ENCODE measurements at regions not wholly inside any gene's neighbourhood (a gene's known extent, or its start where the extent isn't known, plus 50 kb on each side); places are given as distances from the start of the nearest gene placed in this dataset.

DNA sequence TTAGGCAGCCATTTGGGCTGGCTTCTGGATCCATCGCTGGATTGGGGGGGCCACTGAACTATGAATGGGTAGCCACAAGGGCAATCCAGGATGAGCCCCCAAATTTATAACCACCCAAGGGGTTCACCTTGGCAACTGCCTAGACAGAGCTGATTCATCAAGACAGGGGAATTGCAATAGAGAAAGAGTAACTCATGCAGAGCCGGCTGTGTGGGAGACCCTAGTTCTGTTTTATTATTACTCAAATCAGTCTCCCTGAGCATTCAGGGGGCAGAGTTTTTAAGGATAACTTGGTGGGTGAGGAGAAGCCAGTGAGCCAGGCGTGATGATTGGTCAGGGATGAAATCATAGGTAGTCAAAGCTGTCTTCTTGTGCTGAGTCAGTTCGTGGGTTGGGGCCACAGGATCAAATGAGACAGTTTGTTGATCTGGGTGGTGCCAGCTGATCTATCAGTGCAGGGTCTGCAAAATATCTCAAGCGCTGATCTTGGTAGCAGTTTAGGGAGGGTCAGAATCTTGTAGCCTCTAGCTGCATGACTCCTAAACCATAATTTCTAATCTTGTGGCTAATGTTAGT is 57.9 kb downstream of the DNAJB9 start:
- TF ChIP-seq GATA2 (IDR thresholded peaks at IDR 0.05; ENCODE audit: low read depth, low read length), result no peak
- TF ChIP-seq GATA3 (IDR thresholded peaks at IDR 0.05; ENCODE audit: low read depth, low read length), result no peak

GRCh38 chr7:108628678-108629077 is 59.0 kb downstream of the DNAJB9 start:
- TF ChIP-seq GATA2 (IDR thresholded peaks at IDR 0.05; ENCODE audit: low read depth, low read length) (no peak), GATA3 (IDR thresholded peaks at IDR 0.05; ENCODE audit: low read depth, low read length) (no peak)

- TF ChIP-seq GATA2 (IDR thresholded peaks at IDR 0.05; ENCODE audit: low read depth, low read length) (no peak), GATA3 (IDR thresholded peaks at IDR 0.05; ENCODE audit: low read depth, low read length) (no peak)
Observed at GRCh38 chr7:108629651-108630400, 60.2 kb downstream of the DNAJB9 start.

DNA sequence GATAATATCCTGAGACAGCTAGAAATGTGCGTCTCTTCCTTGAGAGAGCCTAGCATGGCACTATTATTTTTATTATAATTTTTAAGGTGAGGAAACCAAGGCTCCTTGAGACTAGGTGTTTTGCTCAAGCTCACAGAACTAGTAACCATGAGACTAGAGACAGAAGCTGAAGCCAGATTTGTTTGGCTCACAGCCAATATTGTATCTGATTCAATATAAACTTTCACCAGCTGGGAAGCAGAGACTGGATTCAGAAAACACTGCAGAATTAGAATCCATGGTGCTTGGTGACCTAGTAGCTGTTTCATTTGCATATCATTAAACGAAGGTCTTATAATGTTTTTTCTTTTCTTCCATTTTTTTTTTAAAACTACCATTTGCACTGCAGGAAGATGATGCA is 64.4 kb downstream of the DNAJB9 start:
- no peak for TF ChIP-seq GATA2 (IDR thresholded peaks at IDR 0.05; ENCODE audit: low read depth, low read length)
- TF ChIP-seq GATA3 (IDR thresholded peaks at IDR 0.05; ENCODE audit: low read depth, low read length), result no peak

GRCh38 chr7:108634535-108634934 is 64.9 kb downstream of the DNAJB9 start:
- TF ChIP-seq GATA2 (IDR thresholded peaks at IDR 0.05; ENCODE audit: low read depth, low read length) (no peak), GATA3 (IDR thresholded peaks at IDR 0.05; ENCODE audit: low read depth, low read length) (no peak)

- no peak for TF ChIP-seq GATA3 (IDR thresholded peaks at IDR 0.05; ENCODE audit: low read depth, low read length)
Observed at GRCh38 chr7:108637049-108637621, 67.5 kb downstream of the DNAJB9 start.

DNA sequence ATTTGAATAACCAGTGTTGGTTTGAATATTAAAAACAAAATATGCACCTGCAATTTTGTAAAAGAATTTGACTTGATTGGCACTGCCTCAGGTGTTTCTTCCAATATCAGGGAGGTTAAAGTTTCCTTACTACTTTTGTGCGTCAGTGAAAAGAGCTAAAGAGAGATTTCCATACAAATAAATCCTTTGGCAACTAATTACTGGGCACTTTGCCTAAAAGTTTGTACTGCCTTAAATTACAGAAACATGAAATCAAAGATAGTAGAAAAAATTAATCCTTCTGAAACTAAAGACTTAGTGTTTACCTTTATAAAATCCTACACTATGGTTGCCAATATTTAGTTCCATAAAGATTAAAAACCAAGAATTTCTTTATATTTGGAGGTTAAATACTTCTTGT is 72.5 kb downstream of the DNAJB9 start:
- TF ChIP-seq GATA3 (IDR thresholded peaks at IDR 0.05; ENCODE audit: low read depth, low read length) (no peak), GATA2 (IDR thresholded peaks at IDR 0.05; ENCODE audit: low read depth, low read length) (no peak)

DNA sequence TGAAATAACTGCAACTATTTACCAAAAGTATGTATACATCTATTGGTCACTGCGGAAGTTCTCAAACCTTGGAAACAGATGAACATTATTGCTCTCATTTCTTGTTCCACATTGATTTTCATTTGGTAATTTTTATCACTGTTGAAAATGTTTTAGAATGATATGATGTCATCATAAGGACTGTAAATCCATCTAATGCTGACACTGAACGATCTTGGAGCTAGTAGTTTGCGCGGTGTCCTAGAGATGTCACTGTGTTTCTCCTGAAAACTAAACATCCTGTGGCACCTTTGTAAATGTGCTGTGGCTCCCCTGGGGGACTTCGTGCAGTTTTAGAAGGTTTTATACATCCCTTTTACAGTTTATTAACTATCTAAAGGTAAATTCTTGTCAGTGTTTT is 73.5 kb downstream of the DNAJB9 start:
- TF ChIP-seq GATA2 (IDR thresholded peaks at IDR 0.05; ENCODE audit: low read depth, low read length), result no peak
- TF ChIP-seq GATA3 (IDR thresholded peaks at IDR 0.05; ENCODE audit: low read depth, low read length), result no peak

DNA sequence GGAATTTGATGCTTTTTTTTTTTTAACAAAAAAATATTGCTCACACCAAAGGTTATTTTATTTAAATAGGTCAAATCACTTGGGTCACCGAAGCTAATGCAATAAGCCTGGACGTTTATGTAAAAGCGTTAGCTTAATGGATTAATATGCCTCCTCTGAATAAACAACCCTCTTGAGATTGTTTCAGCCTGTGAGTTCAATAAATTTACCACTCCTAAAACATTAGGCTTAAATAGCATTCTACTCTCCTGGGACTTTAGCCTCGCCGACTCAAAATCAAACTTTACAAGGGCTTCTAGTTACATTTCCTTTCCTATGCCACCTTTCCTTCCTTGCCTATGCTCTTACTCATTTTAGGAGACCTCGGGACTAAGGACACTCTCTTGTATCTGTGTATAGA is 79.3 kb downstream of the DNAJB9 start:
- TF ChIP-seq GATA3 (IDR thresholded peaks at IDR 0.05; ENCODE audit: low read depth, low read length), result no peak
- no peak for TF ChIP-seq GATA2 (IDR thresholded peaks at IDR 0.05; ENCODE audit: low read depth, low read length)

GRCh38 chr7:108650467-108650866 is 80.8 kb downstream of the DNAJB9 start:
- TF ChIP-seq GATA3 (IDR thresholded peaks at IDR 0.05; ENCODE audit: low read depth, low read length) (no peak), GATA2 (IDR thresholded peaks at IDR 0.05; ENCODE audit: low read depth, low read length) (no peak)

- TF ChIP-seq GATA2 (IDR thresholded peaks at IDR 0.05; ENCODE audit: low read depth, low read length), result no peak
- TF ChIP-seq GATA3 (IDR thresholded peaks at IDR 0.05; ENCODE audit: low read depth, low read length), result no peak
Observed at GRCh38 chr7:108652886-108653285, 83.2 kb downstream of the DNAJB9 start.

DNA sequence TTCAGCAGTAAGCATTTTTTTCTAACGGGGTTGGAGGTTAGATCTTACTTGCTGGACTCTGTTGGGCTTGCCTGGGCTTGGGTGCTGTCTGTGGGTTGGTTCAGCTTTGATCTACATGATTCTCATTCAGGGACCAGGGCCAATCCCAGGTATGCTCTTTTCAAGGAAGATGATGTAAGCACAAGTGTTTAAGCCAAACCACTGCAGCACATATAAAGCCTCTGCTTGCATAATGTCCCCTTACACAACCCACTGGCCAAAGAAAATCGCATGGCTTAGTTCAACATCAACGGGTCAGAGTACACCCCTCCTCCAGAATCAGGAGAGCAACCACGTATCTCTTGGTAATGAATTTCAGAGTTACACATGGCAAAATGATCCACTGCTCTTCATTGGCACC is 83.9 kb downstream of the DNAJB9 start:
- TF ChIP-seq GATA2 (IDR thresholded peaks at IDR 0.05; ENCODE audit: low read depth, low read length) (no peak), GATA3 (IDR thresholded peaks at IDR 0.05; ENCODE audit: low read depth, low read length) (no peak)

GRCh38 chr7:108659261-108659660 is 89.6 kb downstream of the DNAJB9 start:
- TF ChIP-seq GATA3 (IDR thresholded peaks at IDR 0.05; ENCODE audit: low read depth, low read length) (no peak), GATA2 (IDR thresholded peaks at IDR 0.05; ENCODE audit: low read depth, low read length) (no peak)

- TF ChIP-seq GATA3 (IDR thresholded peaks at IDR 0.05; ENCODE audit: low read depth, low read length), result no peak
- TF ChIP-seq GATA2 (IDR thresholded peaks at IDR 0.05; ENCODE audit: low read depth, low read length), result no peak
Observed at GRCh38 chr7:108659867-108660266, 90.2 kb downstream of the DNAJB9 start.

DNA sequence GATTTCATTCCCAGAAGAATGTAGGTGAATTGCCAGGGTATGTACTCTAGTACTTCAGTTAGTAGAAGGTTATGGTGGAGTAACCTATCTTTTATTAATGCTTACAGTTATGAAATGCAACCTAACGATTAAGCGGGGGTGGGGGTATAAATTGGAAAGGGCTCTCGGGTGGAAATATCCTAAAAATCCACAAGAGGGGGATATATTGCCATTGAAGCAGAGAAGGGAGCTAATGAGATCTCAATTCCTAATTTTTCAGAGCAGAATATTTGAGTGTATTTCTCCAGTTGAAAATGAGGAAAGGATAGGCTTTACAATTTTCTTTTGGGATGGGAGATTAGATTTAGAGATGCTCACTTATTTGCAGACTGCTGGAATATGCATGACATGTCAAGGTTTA is 90.8 kb downstream of the DNAJB9 start:
- TF ChIP-seq GATA2 (IDR thresholded peaks at IDR 0.05; ENCODE audit: low read depth, low read length) (no peak), GATA3 (IDR thresholded peaks at IDR 0.05; ENCODE audit: low read depth, low read length) (no peak)

Data from SH-SY5Y (cell line).